HUES64 (cell line): ENCODE measurements at regions not wholly inside any gene's neighbourhood (a gene's known extent, or its start where the extent isn't known, plus 50 kb on each side); places are given as distances from the start of the nearest gene placed in this dataset.
"Not testable (repeated sequence)": the region's sequence is repeated elsewhere in the genome, so short reads cannot be mapped to it uniquely, and the experiment has no call there.

Source experiments
- H3K27ac ChIP-seq: 2 replicates; pipeline ENCODE4 v1.7.0; 2013; ENCODE audit warnings: low read depth, low read length, inconsistent platforms
- H3K27me3 ChIP-seq: 2 replicates; pipeline ENCODE4 v1.6.1; 2013; ENCODE audit warnings: mild to moderate bottlenecking, low read length; ENCODE audit not compliant: insufficient read depth
- H3K36me3 ChIP-seq: 2 replicates; pipeline ENCODE4 v1.6.1; 2013; ENCODE audit warnings: mild to moderate bottlenecking, low read length; ENCODE audit not compliant: insufficient read depth
- H3K4me1 ChIP-seq: 2 replicates; pipeline ENCODE4 v1.6.1; 2013; ENCODE audit warnings: mild to moderate bottlenecking, low read length, moderate library complexity; ENCODE audit not compliant: insufficient read depth
- H3K4me3 ChIP-seq: 2 replicates; pipeline ENCODE4 v1.5.1; 2013; ENCODE audit warnings: mild to moderate bottlenecking, low read length, moderate library complexity
- H3K9ac ChIP-seq: 2 replicates; pipeline ENCODE4 v1.6.1; 2013; ENCODE audit warnings: mild to moderate bottlenecking, low read depth, low read length
- H3K9me3 ChIP-seq: 2 replicates; pipeline ENCODE4 v1.6.1; 2013; ENCODE audit warnings: low read depth, low read length; ENCODE audit not compliant: insufficient read depth
- WGBS: fragments of 150-250, 120-280 bp; methylation state at CpG from one replicate; pipeline ENCODE4 v1.1.7; 2013; ENCODE audit warnings: missing lambda C conversion rate; 5-methylcytosine and 5-hydroxymethylcytosine counted together

DNA sequence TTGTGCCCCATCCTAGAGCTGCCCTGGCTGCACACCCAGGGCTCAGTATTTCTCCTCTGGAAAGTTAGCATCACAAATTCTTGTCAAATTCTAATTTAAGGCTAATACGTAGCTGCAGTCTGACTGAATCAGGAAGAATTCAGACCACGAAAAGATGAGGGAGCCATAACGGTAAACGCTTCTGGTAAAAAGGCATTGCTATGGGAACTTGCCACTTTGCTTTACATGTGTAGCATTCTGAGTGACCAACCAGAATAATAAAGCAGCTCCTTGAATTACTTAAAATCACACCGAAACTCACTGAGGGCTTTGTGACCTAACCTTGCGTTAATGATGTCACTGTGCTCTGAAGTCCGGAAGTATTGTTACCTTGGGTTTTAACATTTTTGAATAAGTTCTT lies 286.6 kb upstream of the TMTC4 start:
- Histone ChIP-seq H3K36me3 (no peaks in the 10 kb centered on the region), H3K27ac (no peak overlapping the region), H3K9me3 (no peaks in the 10 kb centered on the region), H3K4me1 (no peaks in the 10 kb centered on the region), H3K4me3 (no peak overlapping the region), H3K27me3 (no peaks in the 10 kb centered on the region), H3K9ac (no peak overlapping the region)
- WGBS: 97% methylated on average over 7 of the region's 7 CpGs

DNA sequence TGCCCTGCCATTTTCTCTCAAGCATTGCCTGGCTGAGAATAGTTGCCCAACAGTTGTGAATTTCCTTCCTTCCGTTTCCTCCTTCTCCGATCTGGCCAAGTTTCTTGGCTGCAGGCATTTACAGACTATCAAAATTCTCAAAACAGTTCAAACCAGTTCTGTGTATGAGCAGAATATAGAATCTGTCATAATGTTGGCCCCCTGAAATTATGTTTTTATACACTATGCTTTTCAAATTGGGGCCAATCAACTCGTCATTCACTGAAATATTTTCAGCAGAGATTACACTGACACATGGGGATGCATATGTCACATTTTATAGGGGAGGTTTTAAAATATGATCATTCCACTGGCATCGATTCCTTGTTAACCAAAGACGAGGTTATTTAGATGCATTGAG lies 284.2 kb upstream of the TMTC4 start:
- no peak overlapping the region for H3K4me3 ChIP-seq
- no peaks in the 10 kb centered on the region for H3K9me3 ChIP-seq
- no peaks in the 10 kb centered on the region for H3K4me1 ChIP-seq
- WGBS: 91% methylated on average over 5 of the region's 5 CpGs
- H3K36me3 ChIP-seq: no peaks in the 10 kb centered on the region
- no peak overlapping the region for H3K27ac ChIP-seq
- no peaks in the 10 kb centered on the region for H3K27me3 ChIP-seq
- H3K9ac ChIP-seq: no peak overlapping the region

DNA sequence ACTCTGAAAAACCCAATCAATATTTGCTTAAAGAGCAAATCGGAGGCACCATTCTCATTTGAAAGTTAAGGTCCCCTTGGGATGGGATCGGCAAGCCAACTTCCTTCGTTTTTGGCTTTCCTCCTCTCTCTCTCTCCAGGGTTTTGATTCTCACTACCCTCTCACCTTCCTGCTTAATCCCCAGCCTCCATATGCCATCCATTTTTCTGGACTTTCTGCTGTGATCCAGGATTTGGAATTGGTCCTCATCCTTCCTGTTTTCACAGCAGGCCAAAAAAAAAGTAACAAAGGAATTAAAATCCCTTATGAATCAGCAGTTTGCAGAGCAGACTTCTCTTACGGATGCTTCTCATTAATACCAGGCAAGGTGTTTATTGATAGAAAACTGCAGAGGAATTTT lies 283.1 kb upstream of the TMTC4 start:
- WGBS: 92% methylated on average over 4 of the region's 4 CpGs
- H3K9ac ChIP-seq: no peak overlapping the region
- H3K4me3 ChIP-seq: no peak overlapping the region
- H3K4me1 ChIP-seq: no peaks in the 10 kb centered on the region
- no peaks in the 10 kb centered on the region for H3K9me3 ChIP-seq
- no peaks in the 10 kb centered on the region for H3K27me3 ChIP-seq
- no peaks in the 10 kb centered on the region for H3K36me3 ChIP-seq
- H3K27ac ChIP-seq: no peak overlapping the region

DNA sequence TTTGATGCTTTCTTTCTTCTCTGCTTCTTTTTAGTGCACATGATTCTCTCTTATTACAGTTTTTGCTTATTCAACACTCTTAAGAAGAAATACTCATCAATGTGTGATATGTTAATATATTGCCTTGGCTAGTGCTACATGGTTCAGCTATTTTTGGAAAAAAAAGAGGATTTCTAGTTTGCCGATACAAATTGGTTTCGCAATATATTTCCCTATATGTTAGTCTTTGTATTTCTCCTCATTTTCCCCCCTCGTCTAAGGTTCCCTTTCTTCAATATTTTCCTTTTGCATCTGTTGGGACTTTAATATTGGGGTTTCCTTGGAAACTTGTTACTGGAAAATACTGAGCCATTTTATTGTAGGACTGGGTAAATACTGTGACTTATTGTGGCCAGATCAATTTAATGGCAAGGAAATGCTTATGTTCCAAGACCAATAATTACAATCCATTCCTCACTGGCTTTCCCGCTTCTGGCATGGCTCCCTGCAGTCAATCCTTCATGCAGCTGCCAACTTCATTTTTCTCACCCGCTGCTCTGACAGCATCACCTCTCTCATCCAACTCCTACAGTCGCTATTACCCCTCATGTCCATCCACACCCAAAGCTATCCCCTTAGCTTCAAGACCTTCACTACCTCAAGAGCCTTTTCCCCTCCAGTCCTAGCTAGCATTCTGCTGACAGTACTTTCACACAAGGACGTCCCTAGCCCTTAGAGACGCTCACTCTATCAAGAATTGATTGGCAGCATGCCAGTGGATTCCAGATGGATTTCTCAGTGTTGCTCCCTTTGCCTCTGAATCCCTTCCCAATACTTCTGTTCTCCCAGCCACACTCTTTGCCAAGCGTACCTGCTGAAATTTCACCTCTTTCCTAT lies 280.1 kb upstream of the TMTC4 start:
- Histone ChIP-seq H3K9ac (no peak overlapping the region), H3K9me3 (no peaks in the 10 kb centered on the region), H3K4me1 (no peaks in the 10 kb centered on the region), H3K27me3 (no peaks in the 10 kb centered on the region), H3K27ac (no peak overlapping the region), H3K36me3 (no peaks in the 10 kb centered on the region), H3K4me3 (no peak overlapping the region)
- 90% methylated on average over 7 of the region's 9 CpGs for WGBS

DNA sequence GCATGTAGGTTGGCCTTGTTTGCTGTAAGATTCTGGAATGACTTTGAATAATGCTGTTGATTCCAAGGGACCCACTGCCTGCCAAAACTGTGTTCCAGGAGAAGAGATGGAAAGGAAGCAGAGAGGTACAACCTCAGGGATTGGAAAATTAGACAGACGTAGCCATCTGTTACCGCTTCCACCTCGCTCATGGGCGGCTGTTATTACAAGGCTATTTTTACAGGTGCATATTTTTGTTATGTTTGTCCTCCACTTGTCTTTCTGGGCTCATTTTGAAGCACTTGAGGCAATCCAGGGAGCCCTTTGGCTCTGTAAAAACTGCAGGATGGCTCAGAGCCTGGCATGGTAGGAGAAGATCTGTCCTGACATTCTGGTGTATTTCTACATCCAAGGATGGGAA lies 276.4 kb upstream of the TMTC4 start:
- no peaks in the 10 kb centered on the region for H3K4me1 ChIP-seq
- H3K27me3 ChIP-seq: no peaks in the 10 kb centered on the region
- 97% methylated on average over 4 of the region's 4 CpGs for WGBS

DNA sequence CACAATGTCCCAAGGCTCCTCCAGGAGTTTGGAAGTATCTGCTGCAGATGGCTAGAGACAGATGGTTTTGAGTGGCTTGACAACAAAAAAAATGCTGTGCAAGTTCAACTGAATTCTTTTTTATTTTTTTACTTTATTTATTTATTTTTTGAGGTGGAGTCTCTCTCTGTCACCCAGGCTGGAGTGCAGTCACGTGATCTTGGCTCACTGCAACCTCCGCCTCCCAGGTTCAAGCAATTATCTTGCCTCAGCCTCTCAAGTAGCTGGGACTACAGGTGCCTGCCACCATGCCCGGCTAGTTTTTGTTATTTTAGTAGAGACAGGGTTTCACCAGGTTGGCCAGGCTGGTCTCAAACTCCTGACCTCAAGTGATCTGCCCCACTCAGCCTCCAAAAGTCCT lies 274.3 kb upstream of the TMTC4 start:
- H3K9ac ChIP-seq, H3K4me1 ChIP-seq, H3K27ac ChIP-seq, H3K27me3 ChIP-seq, H3K36me3 ChIP-seq, H3K9me3 ChIP-seq, H3K4me3 ChIP-seq: not testable (repeated sequence)
- 95% methylated on average over 3 of the region's 3 CpGs for WGBS

More for the DNA sequence above, 276.4 kb upstream of the TMTC4 start:
- Histone ChIP-seq H3K4me3 (no peak overlapping the region), H3K27ac (no peak overlapping the region), H3K9ac (no peak overlapping the region), H3K9me3 (no peaks in the 10 kb centered on the region), H3K36me3 (no peaks in the 10 kb centered on the region)

DNA sequence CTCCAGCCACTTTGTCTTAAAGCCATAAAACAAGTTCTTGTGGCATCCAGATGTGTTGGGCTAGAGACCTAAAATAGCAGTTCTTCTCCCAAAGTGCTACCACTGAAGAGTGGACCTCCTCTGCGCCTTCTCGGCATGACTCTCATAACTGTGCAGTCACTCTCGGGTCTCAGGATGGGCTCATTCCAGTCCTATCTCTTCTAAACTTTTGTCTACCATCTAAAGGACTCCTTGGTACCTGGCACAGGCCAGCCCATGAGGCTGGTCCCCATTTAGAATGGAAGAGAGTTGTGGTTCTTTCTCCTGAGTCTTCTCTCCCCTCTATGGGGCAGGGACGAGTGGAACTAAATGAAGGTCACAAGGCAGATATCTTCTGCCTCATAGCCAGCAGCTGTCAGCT lies 272.0 kb upstream of the TMTC4 start:
- WGBS: 96% methylated on average over 4 of the region's 4 CpGs
- H3K4me1 ChIP-seq: 0 out of 2 replicates have a peak, but pooled peaks cover 6% of the 10 kb centered on the region
- no peak overlapping the region for H3K9ac ChIP-seq
- no peak overlapping the region for H3K27ac ChIP-seq
- H3K4me3 ChIP-seq: no peak overlapping the region
- no peaks in the 10 kb centered on the region for H3K9me3 ChIP-seq
- H3K36me3 ChIP-seq: no peaks in the 10 kb centered on the region
- no peaks in the 10 kb centered on the region for H3K27me3 ChIP-seq

DNA sequence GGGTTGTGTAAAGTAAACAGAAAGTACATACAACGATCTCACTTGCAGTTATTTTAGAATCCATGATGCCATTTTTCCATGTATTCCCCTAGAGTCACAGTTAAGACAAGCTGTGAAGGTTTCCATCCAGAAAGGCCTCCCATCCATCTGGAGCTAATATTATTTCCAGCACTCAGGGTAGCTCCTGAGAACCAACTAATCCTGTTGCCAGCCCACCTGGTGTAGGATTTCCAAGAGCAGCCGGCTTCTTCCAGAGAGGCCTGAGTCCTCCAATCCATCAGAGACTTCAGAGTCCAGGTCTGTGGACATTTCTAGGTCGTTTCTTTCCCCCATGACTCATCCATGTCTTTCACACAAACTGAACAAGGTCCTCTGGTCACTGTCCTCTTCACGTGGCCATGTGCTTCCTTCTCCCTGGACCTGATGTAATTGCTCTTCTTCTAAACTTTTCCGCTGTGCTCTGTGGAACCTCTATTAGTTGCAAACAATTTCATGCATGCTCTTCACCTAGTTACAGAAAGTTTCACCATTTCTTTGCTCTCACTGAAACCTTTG lies 270.3 kb upstream of the TMTC4 start:
- Histone ChIP-seq H3K9me3 (no peaks in the 10 kb centered on the region), H3K9ac (no peak overlapping the region), H3K4me3 (no peak overlapping the region), H3K4me1 (peaks cover 6% of the 10 kb centered on the region; the same call in 1 of the 2 replicates), H3K27me3 (no peaks in the 10 kb centered on the region), H3K36me3 (no peaks in the 10 kb centered on the region), H3K27ac (no peak overlapping the region)
- WGBS: 88% methylated on average over 5 of the region's 5 CpGs

DNA sequence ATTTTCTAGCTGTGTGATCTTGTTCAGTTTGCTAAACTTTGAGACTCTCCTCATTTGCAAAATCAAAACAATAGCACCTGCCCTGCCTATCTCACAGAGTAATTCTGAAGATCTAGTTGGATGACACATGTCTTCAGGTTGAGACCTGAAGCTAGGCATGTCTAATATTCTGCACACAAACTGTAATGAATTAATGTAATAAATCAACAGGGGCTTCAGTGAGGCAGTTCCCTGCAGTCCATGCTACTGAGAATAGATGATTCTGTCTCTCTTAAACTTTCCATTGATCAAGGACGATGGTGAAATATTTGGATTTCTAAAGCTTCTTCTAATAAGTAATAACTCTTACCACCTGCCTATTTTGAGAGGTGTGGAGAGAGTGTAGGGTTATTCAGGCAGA lies 268.1 kb upstream of the TMTC4 start:
- Histone ChIP-seq H3K27me3 (no peaks in the 10 kb centered on the region), H3K9ac (no peak overlapping the region), H3K9me3 (no peaks in the 10 kb centered on the region), H3K4me3 (no peak overlapping the region), H3K4me1 (peaks cover 6% of the 10 kb centered on the region; the same call in 1 of the 2 replicates), H3K36me3 (no peaks in the 10 kb centered on the region), H3K27ac (no peak overlapping the region)
- no CpG with 5 or more reads among the region's 1 CpG for WGBS

DNA sequence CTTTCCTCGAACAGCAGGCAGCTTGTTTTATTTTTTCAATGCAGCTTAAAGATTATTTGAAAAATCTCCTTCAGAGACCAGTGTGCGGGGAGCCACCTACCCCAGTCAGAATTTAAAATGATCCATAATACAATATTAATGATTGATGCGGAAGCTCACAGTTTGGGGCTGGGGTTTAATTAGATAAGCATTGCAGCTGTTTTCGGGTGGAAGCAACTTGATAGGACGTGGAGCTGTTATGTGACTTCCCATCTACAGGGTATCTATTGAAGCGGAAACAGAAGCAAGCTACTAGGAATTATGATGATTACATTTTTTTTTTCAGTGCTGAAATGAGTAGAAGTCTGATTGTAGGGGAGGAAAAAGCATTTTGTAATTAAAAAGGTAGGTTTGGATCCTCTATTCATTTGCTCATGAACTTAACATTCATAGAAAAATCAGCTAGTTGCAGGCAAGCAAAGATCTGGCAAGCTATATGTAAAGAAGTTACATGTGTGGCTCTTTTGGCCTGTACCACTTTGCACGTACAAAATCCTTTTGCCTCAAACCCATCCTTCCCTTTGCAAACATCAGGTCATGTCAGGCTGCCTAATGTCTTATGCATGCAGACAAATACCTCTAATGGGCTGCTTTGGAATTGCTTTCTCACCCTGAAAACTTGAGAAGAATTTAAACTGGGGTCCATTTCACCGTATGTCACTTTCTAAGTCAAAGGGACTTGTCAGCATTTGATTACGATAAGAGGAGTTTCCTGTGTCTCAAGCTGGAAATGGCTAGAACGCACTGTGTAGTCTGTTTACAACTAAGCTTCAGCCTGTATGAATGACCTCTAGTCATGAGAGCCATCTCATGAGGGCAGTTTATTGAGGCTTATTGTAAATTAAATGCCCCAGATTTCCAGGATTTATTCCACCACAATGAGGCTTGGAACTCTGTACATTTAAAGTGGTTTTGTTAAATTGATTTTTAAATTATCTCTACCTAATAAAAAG lies 267.1 kb upstream of the TMTC4 start:
- Histone ChIP-seq H3K9me3 (no peaks in the 10 kb centered on the region), H3K9ac (no peak overlapping the region), H3K36me3 (no peaks in the 10 kb centered on the region), H3K27ac (no peak overlapping the region), H3K4me3 (no peak overlapping the region), H3K27me3 (no peaks in the 10 kb centered on the region), H3K4me1 (peaks cover 6% of the 10 kb centered on the region; the same call in 1 of the 2 replicates)
- WGBS: 88% methylated on average over 9 of the region's 10 CpGs

DNA sequence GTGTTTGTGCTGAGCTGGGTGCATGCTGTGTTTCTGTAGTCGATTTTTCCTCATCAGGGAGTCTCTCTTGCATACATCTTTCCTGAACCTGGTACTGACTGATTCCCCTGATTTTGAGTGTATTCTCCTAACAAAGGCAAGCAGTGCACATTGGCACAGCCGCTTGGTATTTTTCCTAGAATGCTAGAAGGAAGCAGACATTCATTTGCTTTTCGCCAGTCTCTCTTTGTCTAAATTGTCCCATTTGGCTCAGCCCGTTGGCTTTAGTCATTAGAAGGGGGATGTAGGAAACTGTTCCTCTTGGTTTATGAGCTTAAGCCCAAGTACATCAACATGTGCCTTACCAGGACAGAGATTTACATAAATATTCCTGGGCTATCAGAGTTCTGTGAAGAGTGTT lies 266.1 kb upstream of the TMTC4 start:
- 83% methylated on average over 4 of the region's 4 CpGs for WGBS

More for the DNA sequence above, 266.1 kb upstream of the TMTC4 start:
- Histone ChIP-seq H3K36me3 (no peaks in the 10 kb centered on the region), H3K27me3 (no peaks in the 10 kb centered on the region), H3K9ac (no peak overlapping the region), H3K27ac (no peak overlapping the region), H3K9me3 (no peaks in the 10 kb centered on the region), H3K4me3 (no peak overlapping the region), H3K4me1 (peaks cover 6% of the 10 kb centered on the region; the same call in 1 of the 2 replicates)
